HuH-7 (cell line): ENCODE measurements at regions not wholly inside any gene's neighbourhood (a gene's known extent, or its start where the extent isn't known, plus 50 kb on each side); places are given as distances from the start of the nearest gene placed in this dataset.
"Not testable (repeated sequence)": the region's sequence is repeated elsewhere in the genome, so short reads cannot be mapped to it uniquely, and the experiment has no call there.

Source experiments
- DNase-seq: peaks from one replicate; pipeline ENCODE4 v3.0.0; 2011; ENCODE audit warnings: low spot score

GRCh38 chr11:89545691-89546090, 54.5 kb upstream of the NOX4 start:
- DNase-seq: no peak

GRCh38 chr11:89555781-89556180, 64.6 kb upstream of the NOX4 start:
- not testable (repeated sequence) for DNase-seq

- not testable (repeated sequence) for DNase-seq
Measured at GRCh38 chr11:89556731-89557707, 65.8 kb upstream of the NOX4 start.

- DNase-seq: not testable (repeated sequence)
Measured at GRCh38 chr11:89560598-89560997, 69.4 kb upstream of the NOX4 start.

GRCh38 chr11:89562731-89563130, 71.6 kb upstream of the NOX4 start:
- not testable (repeated sequence) for DNase-seq

GRCh38 chr11:89566972-89567371, 75.8 kb upstream of the NOX4 start:
- DNase-seq: no peak

DNA sequence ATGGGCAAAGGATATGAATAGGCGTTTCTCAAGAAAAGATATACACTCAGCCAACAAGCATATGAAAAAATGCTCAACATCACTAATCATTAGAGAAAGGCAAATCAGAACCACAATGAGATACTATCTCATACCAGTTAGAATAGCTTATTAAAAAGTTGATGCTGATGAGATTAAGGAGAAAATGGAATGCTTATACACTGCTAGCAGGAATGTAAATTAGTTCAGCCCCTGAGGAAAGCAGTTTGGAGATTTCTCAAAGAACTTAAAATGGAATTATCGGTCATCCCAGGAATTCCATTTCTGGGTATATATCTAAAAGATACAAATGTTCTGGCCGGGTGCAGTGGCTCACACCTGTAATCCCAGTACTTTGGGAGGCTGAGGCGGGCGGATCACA, 78.2 kb upstream of the NOX4 start:
- not testable (repeated sequence) for DNase-seq

- DNase-seq: not testable (repeated sequence)
Measured at GRCh38 chr11:89571706-89572105, 80.5 kb upstream of the NOX4 start.

- DNase-seq: not testable (repeated sequence)
Measured at GRCh38 chr11:89575846-89576245, 84.7 kb upstream of the NOX4 start.

DNA sequence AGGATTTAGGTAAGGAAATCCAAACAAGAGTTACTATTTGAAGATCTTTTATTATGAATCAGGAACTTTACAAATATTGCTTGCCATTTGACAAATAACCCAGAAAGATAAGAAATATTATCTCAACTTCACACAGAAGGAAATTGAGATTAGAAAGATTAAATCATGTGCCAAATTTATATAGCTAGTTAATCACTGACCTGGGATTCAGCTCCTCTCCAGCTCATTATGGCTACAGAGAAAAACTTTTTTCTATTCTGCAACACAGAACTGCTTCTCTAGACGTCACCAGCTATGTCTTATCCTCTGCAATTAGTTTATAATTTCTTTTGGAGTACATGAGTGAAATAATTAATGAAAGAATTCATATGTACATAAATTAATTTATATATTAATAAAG, 86.3 kb upstream of the NOX4 start:
- DNase-seq: not testable (repeated sequence)

- DNase-seq: no peak
Measured at GRCh38 chr11:89583580-89583979, 92.4 kb upstream of the NOX4 start.

GRCh38 chr11:89585046-89585445, 93.9 kb upstream of the NOX4 start:
- DNase-seq: not testable (repeated sequence)

GRCh38 chr11:89585471-89585870, 94.3 kb upstream of the NOX4 start:
- not testable (repeated sequence) for DNase-seq

DNA sequence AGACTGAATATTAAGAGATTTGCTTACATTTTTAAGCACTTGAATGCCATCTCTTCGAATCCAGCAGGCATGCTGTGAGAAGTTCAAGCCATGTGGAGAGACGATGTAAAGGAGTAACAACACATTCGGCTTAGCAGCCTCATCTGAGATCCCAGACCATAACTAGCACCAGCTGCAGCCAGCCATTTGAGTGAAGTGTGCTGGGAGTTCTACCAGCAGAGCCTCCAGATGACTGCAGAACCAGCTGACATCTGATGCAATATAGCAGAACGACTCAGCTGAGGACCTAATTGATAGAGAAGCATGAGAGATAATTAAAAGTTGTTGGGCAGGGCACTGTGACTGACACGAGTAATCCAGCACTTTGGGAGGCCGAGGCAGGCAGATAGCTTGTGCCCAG, 98.2 kb upstream of the NOX4 start:
- DNase-seq: not testable (repeated sequence)

DNA sequence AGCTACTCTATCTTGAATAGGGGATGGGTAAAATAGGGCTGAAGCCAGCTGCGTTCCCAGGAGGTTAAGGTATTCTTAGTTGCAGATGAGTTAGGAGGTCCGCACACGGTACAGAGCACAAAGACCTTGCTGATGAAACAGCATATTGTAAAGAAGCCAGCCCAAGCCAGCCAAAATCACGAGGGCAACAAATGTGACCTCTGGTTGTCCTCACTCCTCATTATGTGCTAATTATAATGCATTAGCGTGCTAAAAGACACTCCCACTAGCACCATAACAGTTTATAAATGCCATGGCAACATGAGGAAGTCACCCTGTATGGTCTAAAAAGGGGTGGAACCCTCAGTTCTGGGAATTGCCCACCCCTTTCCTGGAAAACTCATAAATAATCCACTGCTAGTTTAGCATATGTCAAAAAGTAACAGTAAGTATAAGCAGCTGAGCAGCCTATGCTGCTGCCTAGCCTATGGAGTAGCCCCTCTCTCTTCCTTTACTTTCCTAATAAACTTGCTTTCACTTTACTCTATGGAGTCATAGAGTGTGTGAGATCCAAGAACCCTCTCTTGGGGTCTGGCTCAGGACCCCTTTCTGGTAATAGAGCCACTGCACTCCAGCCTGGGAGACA, 98.9 kb upstream of the NOX4 start:
- DNase-seq: not testable (repeated sequence)

GRCh38 chr11:89601263-89601662, 108.8 kb upstream of the TRIM77 start:
- DNase-seq: not testable (repeated sequence)

GRCh38 chr11:89604281-89604680, 105.8 kb upstream of the TRIM77 start:
- no peak for DNase-seq

GRCh38 chr11:89606845-89607244, 103.3 kb upstream of the TRIM77 start:
- not testable (repeated sequence) for DNase-seq

DNA sequence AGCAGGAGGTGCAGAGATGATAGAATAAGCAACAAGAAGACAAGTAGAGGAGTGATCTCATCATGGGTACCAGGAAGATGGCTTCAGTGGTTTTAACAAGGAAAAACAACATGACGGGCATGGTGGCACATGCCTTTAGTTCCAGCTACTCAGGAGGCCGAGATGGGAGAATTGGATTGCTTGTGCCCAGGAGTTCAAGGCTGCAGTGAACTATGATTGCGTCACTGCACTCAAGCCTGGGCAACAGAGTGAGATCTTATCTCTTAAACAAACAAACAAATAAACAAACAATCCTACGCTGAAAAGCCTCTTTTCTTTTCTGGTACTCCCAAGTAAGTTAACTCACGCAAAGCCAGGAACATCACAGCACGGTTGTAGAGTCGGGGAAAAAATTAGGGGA, 102.6 kb upstream of the TRIM77 start:
- not testable (repeated sequence) for DNase-seq

GRCh38 chr11:89608234-89608966, 101.7 kb upstream of the TRIM77 start:
- no peak for DNase-seq

- DNase-seq: no peak
Measured at GRCh38 chr11:89612096-89612495, 98.0 kb upstream of the TRIM77 start.

- no peak for DNase-seq
Measured at GRCh38 chr11:89613911-89614310, 96.2 kb upstream of the TRIM77 start.
